Body of pancreas (tissue), 4 donors: ENCODE measurements at regions not wholly inside any gene's neighbourhood (a gene's known extent, or its start where the extent isn't known, plus 50 kb on each side); places are given as distances from the start of the nearest gene placed in this dataset.

Experiments used
- ATAC-seq: fragments of 150-250 bp; one replicate; pipeline ENCODE4 v1.9.1; 2016
- DNase-seq, 4 donors: peaks; one replicate each; pipeline ENCODE4 v3.0.0-alpha.2; 2019
- H3K27ac ChIP-seq, 4 donors: fragments of 200-600 bp; sonication (generic); 1 replicate in 3 of 4; 2 replicates in 1 of 4; pipeline versions ENCODE4 v1.5.1 to v1.6.1; 2016 to 2019; ENCODE audit warnings: mild to moderate bottlenecking in 1 of 4, mixed read lengths in 1 of 4, moderate library complexity in 1 of 4
- H3K27me3 ChIP-seq, 2 donors: fragments of 200-600 bp; sonication (generic); one replicate each; pipeline ENCODE4 v1.6.0; 2016; ENCODE audit warnings: mild to moderate bottlenecking in 1 of 2
- H3K36me3 ChIP-seq, 2 donors: fragments of 200-600 bp; sonication (generic); replicated peaks in 1 of 2; 2 replicates each; pipeline ENCODE4 v1.5.1; 2016; ENCODE audit warnings: low read depth in 2 of 2; ENCODE audit not compliant: insufficient read depth in 1 of 2
- H3K4me1 ChIP-seq: fragments of 200-600 bp; sonication (generic); one replicate; pipeline ENCODE4 v1.6.0; 2016
- H3K4me3 ChIP-seq, 2 donors: fragments of 200-600 bp; sonication (generic); 1 replicate in 1 of 2; 2 replicates in 1 of 2; pipeline ENCODE4 v1.5.1; 2016 to 2019
- H3K9me3 ChIP-seq, 3 donors: fragments of 200-600 bp; sonication (generic); 1 replicate in 2 of 3; 2 replicates in 1 of 3; pipeline ENCODE4 v1.5.1; 2016
- CTCF ChIP-seq, 7 experiments: fragments of 450-650 bp in 4 of 7; fragments of 200-600 bp in 3 of 7; sonication (generic) in 3 of 7; IDR thresholded peaks; one replicate each; pipeline ENCODE4 v1.5.1; 2016 to 2019; ENCODE audit warnings: antibody characterized with exemption in 7 of 7
- POLR2A ChIP-seq, 3 donors: fragments of 450-650 bp; IDR thresholded peaks; one replicate each; pipeline ENCODE4 v1.6.1; 2016; ENCODE audit warnings: antibody characterized with exemption in 3 of 3, mild to moderate bottlenecking in 2 of 3
- WGBS, 2 donors: methylation state at CpG; one replicate each; pipeline ENCODE4 v1.1.5; 2017; 5-methylcytosine and 5-hydroxymethylcytosine counted together
- intact Hi-C: fragments of 100-400 bp; cut with DNase I; formaldehyde crosslinking; loops from one replicate; pipeline ENCODE4 v1.15.1; 2023

- no peaks in the 10 kb centered on the region for H3K27me3 ChIP-seq
- no peaks in the 10 kb centered on the region for H3K36me3 ChIP-seq
- intact Hi-C loops, result no loop called here
- DNase-seq, result no peak
- no peak overlapping the region for H3K27ac ChIP-seq
- H3K4me3 ChIP-seq, result no peak overlapping the region
- TF ChIP-seq POLR2A (IDR thresholded peaks at IDR 0.05) (no peak), CTCF (IDR thresholded peaks at IDR 0.05) (no peak)
- no peak for ATAC-seq
- WGBS, 2 donors, result 55 to 57% methylated on average over 5 of the region's 5 CpGs
- H3K9me3 ChIP-seq, result no peaks in the 10 kb centered on the region
- H3K4me1 ChIP-seq, result no peaks in the 10 kb centered on the region
Measured at GRCh38 chr13:106699311-106699710, 131.4 kb upstream of the ARGLU1 start.

GRCh38 chr13:106696719-106697118, 128.8 kb upstream of the ARGLU1 start:
- TF ChIP-seq CTCF (IDR thresholded peaks at IDR 0.05) (no peak), POLR2A (IDR thresholded peaks at IDR 0.05) (no peak)
- no peaks in the 10 kb centered on the region for H3K36me3 ChIP-seq
- DNase-seq (no peak), ATAC-seq (no peak)
- no peaks in the 10 kb centered on the region for H3K4me1 ChIP-seq
- H3K27me3 ChIP-seq, result no peaks in the 10 kb centered on the region
- no peak overlapping the region for H3K27ac ChIP-seq
- WGBS, 2 donors, result 75 to 95% methylated on average over 2 of the region's 2 CpGs
- no peaks in the 10 kb centered on the region for H3K9me3 ChIP-seq
- intact Hi-C loops, result no loop called here
- H3K4me3 ChIP-seq, result no peak overlapping the region

GRCh38 chr13:106696140-106696539, 128.2 kb upstream of the ARGLU1 start:
- H3K27me3 ChIP-seq, result no peaks in the 10 kb centered on the region
- H3K4me1 ChIP-seq, result no peaks in the 10 kb centered on the region
- TF ChIP-seq CTCF (IDR thresholded peaks at IDR 0.05), result no peak
- no peak for TF ChIP-seq POLR2A (IDR thresholded peaks at IDR 0.05)
- H3K27ac ChIP-seq, result no peak overlapping the region
- WGBS, 2 donors, result 83 to 85% methylated on average over 3 of the region's 3 CpGs
- no peaks in the 10 kb centered on the region for H3K36me3 ChIP-seq
- ATAC-seq (no peak), DNase-seq (no peak)
- no peak overlapping the region for H3K4me3 ChIP-seq
- intact Hi-C loops, result no loop called here
- H3K9me3 ChIP-seq, result no peaks in the 10 kb centered on the region

- Histone ChIP-seq H3K27me3 (no peaks in the 10 kb centered on the region), H3K4me1 (no peaks in the 10 kb centered on the region), H3K4me3 (no peak overlapping the region), H3K27ac (no peak overlapping the region), H3K9me3 (no peaks in the 10 kb centered on the region), H3K36me3 (no peaks in the 10 kb centered on the region)
- DNase-seq, result no peak
- intact Hi-C loops, result no loop called here
- no peak for TF ChIP-seq POLR2A (IDR thresholded peaks at IDR 0.05)
- no peak for TF ChIP-seq CTCF (IDR thresholded peaks at IDR 0.05)
- no peak for ATAC-seq
Measured at GRCh38 chr13:106695139-106695538, 127.2 kb upstream of the ARGLU1 start.

GRCh38 chr13:106691861-106692260, 123.9 kb upstream of the ARGLU1 start:
- DNase-seq (no peak), ATAC-seq (no peak)
- TF ChIP-seq CTCF (IDR thresholded peaks at IDR 0.05) (no peak), POLR2A (IDR thresholded peaks at IDR 0.05) (no peak)
- no peak overlapping the region for H3K4me3 ChIP-seq
- H3K9me3 ChIP-seq, result no peaks in the 10 kb centered on the region
- 8 to 25% methylated on average over 2 of the region's 2 CpGs for WGBS, 2 donors
- intact Hi-C loops, result no loop called here
- H3K27me3 ChIP-seq, result no peaks in the 10 kb centered on the region
- H3K4me1 ChIP-seq, result no peaks in the 10 kb centered on the region
- no peak overlapping the region for H3K27ac ChIP-seq
- H3K36me3 ChIP-seq, result no peaks in the 10 kb centered on the region
